GM23248 (cell line): ENCODE measurements at regions not wholly inside any gene's neighbourhood (a gene's known extent, or its start where the extent isn't known, plus 50 kb on each side); places are given as distances from the start of the nearest gene placed in this dataset.

ENCODE experiments used
- EZH2 ChIP-seq: fragments of 200-600 bp; sonication (generic); IDR thresholded peaks from 2 replicates; pipeline ENCODE4 v1.6.1; 2018; ENCODE audit warnings: antibody characterized with exemption, mild to moderate bottlenecking; ENCODE audit not compliant: insufficient read depth, poor library complexity, severe bottlenecking
- EZH2phosphoT487 ChIP-seq: fragments of 200-600 bp; sonication (generic); IDR thresholded peaks from 2 replicates; pipeline ENCODE4 v1.6.1; 2018; ENCODE audit warnings: antibody characterized with exemption, moderate library complexity, mild to moderate bottlenecking, low read depth; ENCODE audit not compliant: insufficient read depth

GRCh38 chr17:27106982-27107360 is 186.9 kb upstream of the WSB1 start:
- TF ChIP-seq EZH2 (no peak), EZH2phosphoT487 (no peak)
